GM18520 (cell line): ENCODE measurements at regions not wholly inside any gene's neighbourhood (a gene's known extent, or its start where the extent isn't known, plus 50 kb on each side); places are given as distances from the start of the nearest gene placed in this dataset.
A peak's percentile ranks its signal among the peaks of the same experiment; 100 is the strongest.
"Not testable (repeated sequence)": the region's sequence is repeated elsewhere in the genome, so short reads cannot be mapped to it uniquely, and the experiment has no call there.

ENCODE experiments used
- ATAC-seq: cut with Tn5 transposase; IDR thresholded peaks from one replicate; pipeline ENCODE4 v1.9.1; 2021; ENCODE audit not compliant: unreplicated experiment

DNA sequence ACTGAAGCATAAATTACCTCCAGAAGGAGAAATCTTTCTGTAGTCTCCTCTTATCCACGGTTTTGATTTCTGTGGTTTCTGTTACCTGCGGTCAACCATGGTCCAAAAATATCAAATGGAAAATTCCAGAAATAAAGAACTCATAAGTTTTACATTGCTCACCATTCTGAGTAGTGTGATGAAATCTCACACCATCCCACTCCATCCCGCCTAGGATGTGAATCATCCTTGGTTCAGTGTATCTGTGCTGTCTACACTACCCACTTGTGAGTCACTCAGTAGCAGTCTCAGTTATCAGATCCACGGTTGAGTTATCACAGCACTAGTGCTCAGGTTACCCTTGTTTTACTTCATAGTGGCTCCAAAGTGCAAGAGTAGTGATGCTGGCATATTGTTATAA lies 371.2 kb downstream of the NFIB start:
- ATAC-seq = peak; percentile 54

DNA sequence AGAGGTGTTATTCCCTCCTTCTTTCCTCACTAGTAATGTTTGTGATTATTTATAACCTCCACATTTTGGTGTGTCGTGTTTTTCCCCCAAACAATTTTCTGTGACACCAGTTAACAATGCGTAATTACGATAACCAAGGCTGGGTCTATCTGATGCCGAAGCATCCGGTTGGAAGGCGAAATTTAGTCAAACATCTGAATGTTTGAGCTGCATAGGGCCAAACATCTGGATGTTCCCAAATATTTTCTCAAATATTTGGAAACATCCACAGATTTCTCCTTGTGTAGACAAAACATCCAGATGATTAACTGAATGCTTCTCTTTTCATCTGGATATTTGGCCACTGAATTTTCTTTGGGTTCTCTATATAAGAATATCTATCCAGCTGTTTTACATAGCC lies 371.7 kb downstream of the NFIB start:
- ATAC-seq = no peak

DNA sequence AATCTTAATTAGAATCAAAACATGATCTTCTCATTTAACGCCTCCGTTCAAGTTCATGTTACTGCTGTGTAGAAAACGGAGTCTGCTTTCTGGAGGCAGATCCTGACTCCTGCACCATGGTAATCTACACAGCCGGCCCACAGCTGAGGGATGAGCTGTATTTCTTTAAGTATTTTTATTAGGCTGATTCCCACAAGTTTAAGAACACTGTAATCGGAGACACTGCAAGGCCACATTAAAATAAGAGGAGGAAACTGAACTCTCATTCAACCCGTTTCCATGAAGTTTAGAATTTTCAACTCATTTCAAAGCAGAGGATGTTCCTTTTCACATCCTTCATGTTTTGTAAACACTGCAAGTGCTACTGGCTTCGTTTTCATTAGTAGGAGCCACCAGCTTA lies 372.2 kb downstream of the NFIB start:
- ATAC-seq = no peak

- ATAC-seq = no peak
Observed at GRCh38 chr9:13939701-13940490, 374.0 kb downstream of the NFIB start.

DNA sequence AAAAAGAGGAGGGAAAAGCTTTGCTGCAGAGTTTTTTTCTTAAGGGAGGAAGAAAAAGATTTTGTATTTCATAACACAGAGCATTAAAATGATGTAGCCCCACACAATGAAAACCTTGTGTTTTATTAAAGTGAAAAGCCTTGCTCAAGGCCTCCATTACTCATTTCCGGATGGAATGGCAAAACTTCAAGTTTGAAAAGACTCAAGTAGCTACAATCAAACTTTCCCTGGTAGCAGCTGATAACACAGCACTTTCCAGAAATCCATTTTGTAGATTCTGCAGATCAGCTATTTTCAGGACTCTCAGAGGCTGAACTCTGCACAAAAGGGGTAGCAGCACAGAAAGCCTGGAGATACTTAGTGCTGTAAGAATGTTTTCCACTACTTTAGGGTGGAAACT lies 374.8 kb downstream of the NFIB start:
- no peak for ATAC-seq

GRCh38 chr9:13934416-13934815 lies 379.5 kb downstream of the NFIB start:
- ATAC-seq = no peak

- no peak for ATAC-seq
Observed at GRCh38 chr9:13933268-13933656, 380.7 kb downstream of the NFIB start.

GRCh38 chr9:13932528-13933267 lies 381.2 kb downstream of the NFIB start:
- no peak for ATAC-seq

DNA sequence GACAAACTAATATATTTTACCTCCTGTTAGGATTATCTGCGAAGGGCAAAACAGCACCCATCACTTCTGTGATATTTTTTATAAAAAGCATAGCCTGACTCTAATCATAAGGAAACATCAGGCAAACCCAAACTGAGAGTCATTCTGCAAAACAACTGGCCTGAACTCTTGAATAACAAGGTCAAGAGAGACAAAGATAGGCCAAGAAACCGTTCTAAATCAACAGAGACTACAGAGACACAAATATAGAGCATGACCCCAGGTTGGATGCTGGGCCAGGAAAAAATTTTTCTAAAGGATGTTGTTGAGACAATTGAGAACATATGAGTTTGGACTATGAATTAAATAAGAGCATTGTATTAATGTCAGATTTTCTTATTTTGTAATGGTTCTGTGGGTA lies 384.9 kb downstream of the NFIB start:
- ATAC-seq = no peak

GRCh38 chr9:13923381-13923780 lies 390.6 kb downstream of the NFIB start:
- ATAC-seq = no peak

DNA sequence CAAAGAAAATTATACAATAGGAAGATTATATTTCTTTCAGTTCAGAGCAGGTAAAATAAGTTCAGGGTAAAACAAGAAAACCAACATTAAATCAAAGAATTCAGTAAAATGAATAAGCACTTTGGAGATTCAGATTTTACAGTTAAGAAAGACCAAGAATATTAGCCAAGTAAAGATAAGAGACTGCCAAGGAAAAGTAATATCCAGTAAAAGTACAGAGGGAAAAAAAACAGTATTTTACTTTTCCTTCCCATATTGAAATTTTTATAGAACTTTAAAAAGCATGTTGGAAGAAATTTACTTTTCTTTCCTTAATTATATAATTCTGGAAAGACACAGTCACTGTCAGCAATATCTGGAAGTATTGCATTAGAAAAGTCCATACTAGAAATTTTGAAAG lies 393.4 kb downstream of the NFIB start:
- no peak for ATAC-seq

- ATAC-seq = no peak
Observed at GRCh38 chr9:13919401-13919800, 394.5 kb downstream of the NFIB start.

GRCh38 chr9:13917534-13917933 lies 396.4 kb downstream of the NFIB start:
- no peak for ATAC-seq

- ATAC-seq = no peak
Observed at GRCh38 chr9:13915591-13916301, 398.2 kb downstream of the NFIB start.

DNA sequence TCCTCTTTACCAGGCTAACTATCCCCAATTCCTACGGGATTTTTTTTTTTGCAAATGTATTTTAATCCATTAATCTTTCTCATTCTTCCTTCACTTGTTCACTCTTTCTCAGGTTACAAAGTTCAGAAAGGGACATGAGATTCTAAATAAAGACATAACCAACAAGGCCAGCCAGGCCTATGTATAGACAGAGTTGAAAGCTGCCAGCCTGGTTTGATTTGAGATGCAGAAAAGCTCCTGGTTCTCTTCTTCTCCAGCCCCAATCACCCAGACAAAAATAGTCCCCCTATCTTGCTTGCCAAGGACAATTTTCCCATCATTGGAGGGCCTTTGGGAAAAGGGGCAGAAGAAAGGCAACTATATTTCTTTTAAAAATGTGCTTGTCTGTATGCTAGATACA lies 398.8 kb downstream of the NFIB start:
- ATAC-seq = no peak

GRCh38 chr9:13911473-13911872 lies 402.5 kb downstream of the NFIB start:
- no peak for ATAC-seq

GRCh38 chr9:13907842-13908241 lies 406.1 kb downstream of the NFIB start:
- ATAC-seq = not testable (repeated sequence)

GRCh38 chr9:13904746-13905145 lies 409.2 kb downstream of the NFIB start:
- no peak for ATAC-seq

- no peak for ATAC-seq
Observed at GRCh38 chr9:13904311-13904710, 409.6 kb downstream of the NFIB start.

DNA sequence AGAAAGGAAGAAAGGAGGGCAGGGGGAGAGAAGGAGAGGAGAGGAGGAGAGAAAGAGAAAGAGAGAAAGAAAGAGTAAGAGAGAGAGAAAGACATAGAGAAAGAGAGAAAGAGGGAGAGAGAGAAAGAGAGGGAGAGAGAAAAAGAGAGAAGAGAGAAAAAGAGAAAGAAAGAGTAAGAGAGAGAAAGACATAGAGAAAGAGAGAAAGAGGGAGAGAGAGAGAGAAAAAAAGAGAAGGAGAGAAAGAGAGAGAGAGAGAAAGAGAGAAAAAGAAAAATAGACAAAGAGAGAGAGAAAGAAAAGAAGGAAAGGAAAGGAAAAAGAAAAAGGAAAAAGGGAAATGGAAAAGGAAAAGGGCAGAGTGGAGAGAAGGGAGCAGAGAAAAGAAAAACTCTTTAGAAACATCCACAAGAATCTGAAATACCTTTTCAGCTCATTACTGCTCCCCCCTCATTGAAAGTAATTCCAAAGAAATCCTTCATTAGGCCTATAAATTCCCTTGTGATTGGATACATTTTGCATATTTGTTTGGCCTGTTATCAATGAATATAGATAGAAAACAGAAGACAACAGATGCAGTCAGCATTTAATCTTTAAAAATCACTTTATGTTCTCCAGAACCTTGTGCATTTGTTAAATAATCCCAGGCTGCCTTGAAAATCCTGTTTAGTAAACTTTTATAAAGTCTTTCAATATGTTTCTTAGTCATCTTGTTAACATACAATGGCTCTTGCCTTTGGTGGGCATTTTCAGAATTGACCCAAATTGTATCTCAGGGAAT lies 411.5 kb downstream of the NFIB start:
- ATAC-seq = no peak

- no peak for ATAC-seq
Observed at GRCh38 chr9:13901176-13901575, 412.8 kb downstream of the NFIB start.
